CD4-positive, CD25-positive, alpha-beta regulatory T cell (primary cell): ENCODE measurements at regions not wholly inside any gene's neighbourhood (a gene's known extent, or its start where the extent isn't known, plus 50 kb on each side); places are given as distances from the start of the nearest gene placed in this dataset.
"Not testable (repeated sequence)": the region's sequence is repeated elsewhere in the genome, so short reads cannot be mapped to it uniquely, and the experiment has no call there.

Experiments used
- ATAC-seq, 2 donors: fragments of 150-1000 bp; cut with Tn5 transposase; one replicate each; pipeline ENCODE4 v1.10.0; 2021; ENCODE audit warnings: low read depth in 2 of 2, moderate number of reproducible peaks in 2 of 2, moderate library complexity in 1 of 2
- DNase-seq, 3 donors: peaks; one replicate each; pipeline versions ENCODE4 v3.0.0 to v3.0.0-alpha.2; 2012 to 2022; ENCODE audit warnings: mixed read lengths in 1 of 3
- H3K27ac ChIP-seq: one replicate; pipeline ENCODE4 v1.7.0; 2013; ENCODE audit warnings: mild to moderate bottlenecking, low read length; ENCODE audit not compliant: insufficient read depth, poor library complexity, severe bottlenecking
- H3K27me3 ChIP-seq: one replicate; pipeline ENCODE4 v1.7.0; 2013; ENCODE audit warnings: low read length; ENCODE audit not compliant: control insufficient read depth, insufficient read depth
- H3K36me3 ChIP-seq: one replicate; pipeline ENCODE4 v1.7.0; 2013; ENCODE audit warnings: mild to moderate bottlenecking, low read length, moderate library complexity; ENCODE audit not compliant: control insufficient read depth, insufficient read depth
- H3K4me1 ChIP-seq: 2 replicates; pipeline ENCODE4 v1.7.0; 2013; ENCODE audit warnings: mild to moderate bottlenecking, low read length; ENCODE audit not compliant: insufficient read depth, control insufficient read depth, poor library complexity, severe bottlenecking
- H3K4me3 ChIP-seq: one replicate; pipeline ENCODE4 v1.7.0; 2013; ENCODE audit warnings: low read depth, mild to moderate bottlenecking, low read length, moderate library complexity
- H3K9me3 ChIP-seq, 2 experiments: 1 replicate in 1 of 2; 2 replicates in 1 of 2; pipeline ENCODE4 v1.7.0; 2013; ENCODE audit warnings: low read length in 2 of 2, mild to moderate bottlenecking in 1 of 2, moderate library complexity in 1 of 2; ENCODE audit not compliant: control insufficient read depth in 2 of 2
- H3K27ac Mint-ChIP-seq, 3 donors: one replicate each; pipeline ENCODE4 v1.8.0; 2020 to 2022; ENCODE audit warnings: mild to moderate bottlenecking in 3 of 3, mixed read lengths in 3 of 3, moderate library complexity in 2 of 3
- H3K27me3 Mint-ChIP-seq: one replicate; pipeline ENCODE4 v1.8.0; 2022; ENCODE audit warnings: mild to moderate bottlenecking, mixed read lengths
- H3K36me3 Mint-ChIP-seq: one replicate; pipeline ENCODE4 v1.8.0; 2020; ENCODE audit warnings: mixed read lengths
- H3K4me1 Mint-ChIP-seq, 4 donors: one replicate each; pipeline ENCODE4 v1.8.0; 2020 to 2022; ENCODE audit warnings: mixed read lengths in 4 of 4, mild to moderate bottlenecking in 1 of 4
- H3K4me3 Mint-ChIP-seq, 4 donors: one replicate each; pipeline ENCODE4 v1.8.0; 2020 to 2022; ENCODE audit warnings: mild to moderate bottlenecking in 4 of 4, mixed read lengths in 4 of 4, moderate library complexity in 3 of 4
- H3K9me3 Mint-ChIP-seq, 7 donors: one replicate each; pipeline ENCODE4 v1.8.0; 2020 to 2022; ENCODE audit warnings: mixed read lengths in 7 of 7, mild to moderate bottlenecking in 3 of 7, moderate library complexity in 2 of 7

- Mint-ChIP-seq H3K36me3 (no peaks in the 10 kb centered on the region), H3K9me3 (peaks cover 0 to 2% (median 0%) of the 10 kb centered on the region in 7 donors), H3K27me3 (no peaks in the 10 kb centered on the region), H3K4me1 (no peaks in the 10 kb centered on the region), H3K4me3 (no peak overlapping the region), H3K27ac (no peak overlapping the region)
- H3K27ac ChIP-seq: no peak overlapping the region
- DNase-seq: no peak
- H3K36me3 ChIP-seq: no peaks in the 10 kb centered on the region
- ATAC-seq: no peak
- no peaks in the 10 kb centered on the region for H3K9me3 ChIP-seq
- H3K4me1 ChIP-seq: no peaks in the 10 kb centered on the region
- H3K27me3 ChIP-seq: no peaks in the 10 kb centered on the region
- no peak overlapping the region for H3K4me3 ChIP-seq
Observed at GRCh38 chr5:98168871-98169270, 604.6 kb upstream of the RGMB start.

DNA sequence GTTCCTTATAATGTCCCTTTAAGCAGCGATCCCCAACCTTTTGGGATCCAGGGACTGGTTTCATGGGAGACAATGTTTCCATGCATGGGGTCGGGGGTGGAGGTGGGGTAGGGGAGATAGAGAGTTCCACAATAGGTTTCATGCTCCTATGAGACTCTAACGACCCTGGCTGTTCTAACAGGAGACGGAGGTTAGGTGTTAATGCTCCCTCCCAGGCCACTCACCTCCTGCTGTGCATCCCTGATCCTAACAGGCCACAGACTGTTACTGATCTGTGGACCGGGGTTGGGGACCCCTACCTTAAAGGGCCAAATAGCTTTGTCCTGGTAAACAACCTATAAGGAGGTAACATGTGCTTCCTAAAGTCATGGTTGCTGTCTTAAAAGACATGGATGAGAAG, 602.5 kb upstream of the RGMB start:
- H3K4me3 Mint-ChIP-seq: no peak overlapping the region
- Histone ChIP-seq H3K36me3 (no peaks in the 10 kb centered on the region), H3K27me3 (no peaks in the 10 kb centered on the region), H3K9me3 (no peaks in the 10 kb centered on the region), H3K4me3 (no peak overlapping the region), H3K4me1 (no peaks in the 10 kb centered on the region), H3K27ac (no peak overlapping the region)
- H3K27ac Mint-ChIP-seq: no peak overlapping the region
- ATAC-seq (no peak), DNase-seq (no peak)
- H3K9me3 Mint-ChIP-seq: no peaks in the 10 kb centered on the region
- no peaks in the 10 kb centered on the region for H3K27me3 Mint-ChIP-seq
- H3K4me1 Mint-ChIP-seq: no peaks in the 10 kb centered on the region
- no peaks in the 10 kb centered on the region for H3K36me3 Mint-ChIP-seq

DNA sequence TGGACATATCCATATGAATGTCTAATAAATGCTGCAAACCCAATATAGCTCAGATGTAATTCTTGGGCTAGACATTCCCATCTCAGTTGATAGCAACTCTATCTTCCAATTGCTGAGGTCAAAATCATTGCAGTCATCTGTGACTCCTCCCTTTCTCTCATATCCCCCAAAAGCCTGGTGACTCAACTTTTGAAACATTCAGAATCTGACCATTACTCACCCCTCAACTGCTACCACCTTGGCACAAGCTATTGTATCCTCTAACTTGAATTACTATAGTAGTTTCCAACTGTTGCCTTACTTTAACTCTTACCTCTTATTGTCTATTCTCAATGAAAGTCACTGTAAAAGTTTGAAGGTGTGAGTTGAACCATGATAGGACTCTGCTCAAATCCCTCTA, 600.1 kb upstream of the RGMB start:
- H3K9me3 Mint-ChIP-seq: no peaks in the 10 kb centered on the region
- no peaks in the 10 kb centered on the region for H3K27me3 ChIP-seq
- no peaks in the 10 kb centered on the region for H3K36me3 Mint-ChIP-seq
- H3K4me1 ChIP-seq: no peaks in the 10 kb centered on the region
- ATAC-seq (no peak), DNase-seq (no peak)
- H3K9me3 ChIP-seq: no peaks in the 10 kb centered on the region
- no peak overlapping the region for H3K27ac ChIP-seq
- H3K4me3 Mint-ChIP-seq: no peak overlapping the region
- H3K4me1 Mint-ChIP-seq: no peaks in the 10 kb centered on the region
- H3K27me3 Mint-ChIP-seq: no peaks in the 10 kb centered on the region
- no peak overlapping the region for H3K27ac Mint-ChIP-seq
- no peaks in the 10 kb centered on the region for H3K36me3 ChIP-seq
- H3K4me3 ChIP-seq: no peak overlapping the region

DNA sequence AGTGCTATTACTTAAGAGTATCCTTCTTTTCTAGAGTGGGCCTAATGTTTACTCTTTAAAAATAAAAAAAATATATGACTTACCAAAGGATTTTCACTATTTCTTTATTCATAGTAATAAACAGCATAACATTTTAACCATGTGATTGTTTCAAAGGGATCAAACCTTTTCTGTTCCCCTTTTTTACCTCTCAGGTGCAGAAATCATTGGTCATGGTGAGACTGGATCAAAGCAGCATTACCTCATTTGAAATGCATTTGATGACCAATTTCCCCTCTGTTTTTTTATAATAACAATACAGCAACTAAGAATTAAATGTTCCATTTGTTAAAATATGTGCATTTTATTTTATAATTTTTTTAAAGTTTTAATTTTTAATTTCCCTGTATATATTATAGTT, 598.0 kb upstream of the RGMB start:
- Mint-ChIP-seq H3K36me3 (no peaks in the 10 kb centered on the region), H3K4me3 (no peak overlapping the region), H3K27ac (no peak overlapping the region), H3K9me3 (peaks cover 0 to 2% (median 0%) of the 10 kb centered on the region in 7 donors), H3K27me3 (no peaks in the 10 kb centered on the region), H3K4me1 (no peaks in the 10 kb centered on the region)
- ATAC-seq (no peak), DNase-seq (no peak)
- no peaks in the 10 kb centered on the region for H3K4me1 ChIP-seq
- H3K9me3 ChIP-seq: no peaks in the 10 kb centered on the region
- H3K27ac ChIP-seq: no peak overlapping the region
- no peak overlapping the region for H3K4me3 ChIP-seq
- H3K27me3 ChIP-seq: no peaks in the 10 kb centered on the region
- H3K36me3 ChIP-seq: no peaks in the 10 kb centered on the region

- Histone ChIP-seq H3K4me1 (no peaks in the 10 kb centered on the region), H3K27ac (no peak overlapping the region), H3K4me3 (no peak overlapping the region), H3K36me3 (no peaks in the 10 kb centered on the region), H3K9me3 (no peaks in the 10 kb centered on the region), H3K27me3 (no peaks in the 10 kb centered on the region)
- Mint-ChIP-seq H3K27ac (no peak overlapping the region), H3K4me3 (no peak overlapping the region), H3K36me3 (no peaks in the 10 kb centered on the region), H3K4me1 (no peaks in the 10 kb centered on the region), H3K27me3 (no peaks in the 10 kb centered on the region), H3K9me3 (peaks cover 0 to 11% (median 3%) of the 10 kb centered on the region in 7 donors)
- ATAC-seq (no peak), DNase-seq (no peak)
Observed at GRCh38 chr5:98179791-98180755, 593.4 kb upstream of the RGMB start.

DNA sequence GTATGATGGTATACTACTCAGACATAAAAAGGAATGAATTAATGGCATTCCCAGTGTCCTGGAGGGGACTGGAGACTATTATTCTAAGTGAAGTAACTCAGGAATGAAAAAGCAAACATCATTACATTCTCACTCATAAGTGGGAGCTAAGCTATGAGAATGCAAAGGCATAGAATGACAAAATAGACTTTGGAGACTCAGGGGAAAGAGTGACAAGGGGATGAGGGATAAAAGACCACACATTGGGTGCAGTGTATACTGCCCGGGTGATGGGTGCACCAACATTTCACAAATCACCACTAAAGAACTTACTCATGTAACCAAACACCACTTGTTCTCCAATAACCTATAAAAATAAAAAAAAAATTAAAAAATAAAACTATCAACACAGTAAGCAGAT, 587.3 kb upstream of the RGMB start:
- no peaks in the 10 kb centered on the region for H3K4me1 ChIP-seq
- no peaks in the 10 kb centered on the region for H3K27me3 ChIP-seq
- H3K9me3 ChIP-seq: no peaks in the 10 kb centered on the region
- H3K27me3 Mint-ChIP-seq: no peaks in the 10 kb centered on the region
- no peak overlapping the region for H3K4me3 Mint-ChIP-seq
- H3K9me3 Mint-ChIP-seq: peaks cover 0 to 11% (median 3%) of the 10 kb centered on the region in 7 donors
- no peaks in the 10 kb centered on the region for H3K36me3 Mint-ChIP-seq
- no peak overlapping the region for H3K27ac Mint-ChIP-seq
- H3K36me3 ChIP-seq: no peaks in the 10 kb centered on the region
- H3K4me3 ChIP-seq: no peak overlapping the region
- no peak for ATAC-seq
- H3K27ac ChIP-seq: no peak overlapping the region
- no peaks in the 10 kb centered on the region for H3K4me1 Mint-ChIP-seq
- no peak for DNase-seq

DNA sequence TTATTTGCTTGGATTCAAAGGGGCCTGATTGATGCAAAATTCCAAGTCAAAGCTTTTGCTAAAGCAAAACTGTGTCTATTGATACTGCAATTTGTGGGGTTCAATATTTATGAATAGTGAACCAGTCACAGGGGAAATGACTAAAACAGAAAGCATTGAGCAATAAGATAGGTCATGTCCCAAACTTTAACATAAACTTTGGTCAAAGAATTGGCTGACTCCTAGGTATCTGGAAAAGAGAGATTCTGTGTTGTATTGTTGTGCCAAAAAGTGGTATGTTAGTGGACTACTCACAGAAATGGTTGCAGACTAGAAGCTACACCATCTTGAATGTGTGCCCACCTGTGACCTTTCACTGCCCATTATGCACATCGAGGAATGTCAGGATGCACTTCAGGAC, 585.5 kb upstream of the RGMB start:
- Mint-ChIP-seq H3K4me1 (no peaks in the 10 kb centered on the region), H3K9me3 (peaks cover 0 to 5% (median 2%) of the 10 kb centered on the region in 7 donors), H3K27me3 (no peaks in the 10 kb centered on the region), H3K36me3 (no peaks in the 10 kb centered on the region), H3K27ac (no peak overlapping the region), H3K4me3 (no peak overlapping the region)
- DNase-seq: no peak
- Histone ChIP-seq H3K9me3 (no peaks in the 10 kb centered on the region), H3K4me1 (no peaks in the 10 kb centered on the region), H3K27me3 (no peaks in the 10 kb centered on the region), H3K36me3 (no peaks in the 10 kb centered on the region), H3K4me3 (no peak overlapping the region), H3K27ac (no peak overlapping the region)
- no peak for ATAC-seq

DNA sequence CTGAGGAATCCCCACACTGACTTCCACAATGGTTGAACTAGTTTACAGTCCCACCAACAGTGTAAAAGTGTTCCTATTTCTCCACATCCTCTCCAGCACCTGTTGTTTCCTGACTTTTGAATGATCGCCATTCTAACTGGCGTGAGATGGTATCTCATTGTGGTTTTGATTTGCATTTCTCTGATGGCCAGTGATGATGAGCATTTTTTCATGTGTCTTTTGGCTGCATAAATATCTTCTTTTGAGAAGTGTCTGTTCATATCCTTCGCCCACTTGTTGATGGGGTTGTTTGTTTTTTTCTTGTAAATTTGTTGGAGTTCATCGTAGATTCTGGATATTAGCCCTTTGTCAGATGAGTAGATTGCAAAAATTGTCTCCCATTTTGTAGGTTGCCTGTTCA, 583.1 kb upstream of the RGMB start:
- not testable (repeated sequence) for H3K27ac Mint-ChIP-seq, H3K27me3 Mint-ChIP-seq, H3K4me1 ChIP-seq, ATAC-seq, H3K4me1 Mint-ChIP-seq, H3K36me3 ChIP-seq, H3K4me3 ChIP-seq, H3K27ac ChIP-seq, H3K36me3 Mint-ChIP-seq, H3K27me3 ChIP-seq, H3K4me3 Mint-ChIP-seq, H3K9me3 Mint-ChIP-seq, DNase-seq, H3K9me3 ChIP-seq
